Frontal cortex (tissue), 3 donors: ENCODE measurements at regions not wholly inside any gene's neighbourhood (a gene's known extent, or its start where the extent isn't known, plus 50 kb on each side); places are given as distances from the start of the nearest gene placed in this dataset.
"Not testable (repeated sequence)": the region's sequence is repeated elsewhere in the genome, so short reads cannot be mapped to it uniquely, and the experiment has no call there.

Source experiments
- DNase-seq, 2 donors: peaks; one replicate each; pipeline ENCODE4 v3.0.0; 2012; ENCODE audit warnings: low spot score in 2 of 2
- FAIRE-seq: peaks from 2 replicates; lab custom pipeline; 2012; peaks lifted over from hg19 to GRCh38; lab: Jason Lieb, UNC
- donor health status: control.
- donor health status: control.
- donor health status: control.

- DNase-seq = no peak
- no peak for FAIRE-seq
Observed at GRCh38 chr21:19148056-19148455, 744.5 kb upstream of the TMPRSS15 start.

DNA sequence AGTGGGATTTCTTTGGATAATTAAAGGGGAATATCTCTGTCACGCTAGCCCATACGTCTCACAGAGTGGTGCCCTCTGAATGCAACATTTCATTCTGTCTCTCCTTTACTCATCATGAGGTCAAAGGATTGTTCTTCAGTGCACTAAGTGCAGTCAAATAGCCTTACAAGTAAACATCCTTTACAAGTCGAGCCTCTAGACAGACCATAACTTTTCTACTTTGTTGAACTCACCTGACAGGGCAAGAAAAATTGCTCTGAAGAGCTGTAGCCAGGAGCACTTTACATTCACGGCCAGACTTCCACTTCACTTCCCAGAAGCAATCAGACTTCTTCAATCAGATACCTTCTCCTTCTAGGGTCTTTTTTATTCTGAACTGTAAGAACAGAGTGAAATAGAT lies 768.0 kb upstream of the TMPRSS15 start:
- no peak for FAIRE-seq

GRCh38 chr21:19181604-19182140 lies 778.1 kb upstream of the TMPRSS15 start:
- DNase-seq (no peak), FAIRE-seq (no peak)

More for the DNA sequence above, 768.0 kb upstream of the TMPRSS15 start:
- no peak for DNase-seq

- no peak for DNase-seq
- FAIRE-seq = no peak
Observed at GRCh38 chr21:19197950-19198349, 794.4 kb upstream of the TMPRSS15 start.

DNA sequence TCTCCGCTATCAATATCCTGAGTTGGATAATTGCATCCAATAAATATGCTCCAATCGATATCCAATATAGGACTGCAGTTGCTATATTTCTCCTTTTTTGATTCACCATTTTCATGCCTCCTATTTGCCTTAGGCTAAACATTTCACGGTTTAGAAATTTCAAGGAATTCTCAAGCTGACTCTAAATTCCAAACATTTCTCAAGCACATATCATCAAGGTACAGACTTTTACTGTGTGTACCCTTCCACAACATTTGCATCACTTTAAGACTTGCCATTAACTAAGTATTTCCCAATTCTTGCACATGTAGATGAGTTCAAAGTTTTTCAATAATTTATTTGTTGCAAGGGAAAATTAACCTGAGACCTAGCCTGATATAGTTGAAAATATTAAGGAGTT lies 795.2 kb upstream of the TMPRSS15 start:
- DNase-seq = no peak
- no peak for FAIRE-seq

GRCh38 chr21:19218163-19218562 lies 814.6 kb upstream of the TMPRSS15 start:
- FAIRE-seq (no peak), DNase-seq (no peak)

GRCh38 chr21:19224090-19224489 lies 820.5 kb upstream of the TMPRSS15 start:
- FAIRE-seq (no peak), DNase-seq (no peak)

- DNase-seq (no peak), FAIRE-seq (no peak)
Observed at GRCh38 chr21:19228226-19228625, 824.6 kb upstream of the TMPRSS15 start.

- not testable (repeated sequence) for DNase-seq, FAIRE-seq
Observed at GRCh38 chr21:19233841-19234240, 830.3 kb upstream of the TMPRSS15 start.

GRCh38 chr21:19236209-19236608 lies 832.6 kb upstream of the TMPRSS15 start:
- DNase-seq (no peak), FAIRE-seq (no peak)

DNA sequence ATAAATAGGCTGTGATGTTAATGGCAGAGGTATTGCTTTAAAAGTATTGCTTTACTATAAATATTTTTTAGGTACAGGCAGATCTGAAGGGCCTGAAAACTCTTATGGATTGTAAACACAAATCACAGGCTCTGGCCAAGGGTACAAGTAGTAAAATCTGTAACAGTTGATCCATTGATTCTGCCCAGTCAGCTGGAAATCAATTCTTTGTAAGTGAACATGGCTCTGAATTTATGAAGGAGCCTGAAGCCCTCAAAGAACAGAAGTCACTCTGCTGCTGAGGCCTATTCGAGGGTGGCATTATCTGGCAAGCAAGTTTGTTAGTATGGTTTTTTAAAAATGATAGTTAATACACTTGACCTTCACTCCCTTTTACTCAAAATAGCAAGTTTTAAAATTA lies 834.0 kb upstream of the TMPRSS15 start:
- FAIRE-seq = no peak

GRCh38 chr21:19239696-19240095 lies 836.1 kb upstream of the TMPRSS15 start:
- FAIRE-seq (peak; percentile 26), DNase-seq (no peak)

More for the DNA sequence above, 834.0 kb upstream of the TMPRSS15 start:
- DNase-seq = no peak

GRCh38 chr21:19244502-19245187 lies 841.1 kb upstream of the TMPRSS15 start:
- DNase-seq = no peak
- FAIRE-seq = no peak

- no peak for DNase-seq
- FAIRE-seq = no peak
Observed at GRCh38 chr21:19245188-19245580, 841.6 kb upstream of the TMPRSS15 start.

GRCh38 chr21:19246018-19246417 lies 842.4 kb upstream of the TMPRSS15 start:
- FAIRE-seq = no peak
- no peak for DNase-seq

DNA sequence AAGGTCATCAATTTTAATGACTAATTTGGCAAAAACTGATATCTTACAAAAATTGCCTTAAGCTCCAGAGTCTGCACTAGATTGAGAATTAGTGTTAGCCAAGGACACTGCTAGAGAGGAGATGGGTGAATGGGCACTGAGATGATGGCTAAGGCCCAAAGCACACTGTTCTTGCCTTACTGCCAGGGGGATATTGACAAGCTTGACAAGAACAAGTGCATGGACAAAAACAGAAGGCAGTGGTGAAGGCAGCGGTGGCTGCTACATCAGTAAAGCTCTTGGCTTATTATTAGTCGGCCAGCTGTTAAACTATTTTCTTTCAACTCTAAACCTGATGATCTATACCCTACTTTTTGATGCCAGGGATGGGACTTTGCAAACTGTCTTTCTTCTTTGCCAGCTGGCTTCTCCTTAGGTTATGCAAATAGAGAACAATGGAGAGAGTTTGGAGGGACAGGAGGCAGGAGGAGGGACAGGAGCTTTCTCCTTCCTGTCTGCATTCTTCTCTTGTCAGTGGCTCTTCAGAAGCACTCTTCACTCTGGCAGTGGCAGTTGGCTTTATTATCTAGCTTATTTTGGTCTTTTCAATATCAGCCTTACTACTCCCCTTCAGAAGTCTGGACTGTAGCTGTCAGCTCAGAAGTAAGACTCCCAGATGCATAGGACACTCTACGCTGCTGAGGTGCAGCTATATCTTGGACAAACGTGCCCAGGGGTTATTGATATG lies 853.5 kb upstream of the TMPRSS15 start:
- DNase-seq (no peak), FAIRE-seq (no peak)

DNA sequence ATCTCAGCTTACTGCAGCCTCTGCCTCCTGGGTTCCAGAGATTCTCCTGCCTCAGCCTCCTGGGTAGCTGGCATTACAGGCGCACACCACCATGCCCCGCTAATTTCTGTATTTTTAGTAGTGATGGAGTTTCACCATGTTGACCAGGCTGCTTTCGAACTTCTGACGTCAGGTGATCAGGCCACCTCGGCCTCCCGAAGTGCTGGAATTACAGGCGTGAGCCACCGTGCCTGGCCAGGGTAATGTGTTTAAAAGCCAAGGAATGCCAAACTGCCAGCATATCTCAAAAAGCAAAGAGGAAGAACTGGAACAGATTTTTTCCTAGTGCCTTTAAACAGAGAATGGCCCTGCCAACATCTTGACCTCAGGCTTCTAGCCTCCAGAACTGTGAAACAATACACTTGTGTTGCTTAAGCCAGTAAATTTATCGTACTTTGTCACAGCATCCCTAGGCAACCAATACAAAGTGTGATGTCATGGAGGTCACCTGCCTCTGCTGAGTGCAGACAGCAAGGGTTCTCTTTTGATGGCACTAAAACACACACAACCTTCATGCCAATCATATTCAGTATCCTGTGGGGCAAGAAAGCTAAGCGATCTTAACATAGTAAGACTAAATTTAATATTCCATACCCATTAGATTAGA lies 858.3 kb upstream of the TMPRSS15 start:
- FAIRE-seq (no peak), DNase-seq (no peak)

DNA sequence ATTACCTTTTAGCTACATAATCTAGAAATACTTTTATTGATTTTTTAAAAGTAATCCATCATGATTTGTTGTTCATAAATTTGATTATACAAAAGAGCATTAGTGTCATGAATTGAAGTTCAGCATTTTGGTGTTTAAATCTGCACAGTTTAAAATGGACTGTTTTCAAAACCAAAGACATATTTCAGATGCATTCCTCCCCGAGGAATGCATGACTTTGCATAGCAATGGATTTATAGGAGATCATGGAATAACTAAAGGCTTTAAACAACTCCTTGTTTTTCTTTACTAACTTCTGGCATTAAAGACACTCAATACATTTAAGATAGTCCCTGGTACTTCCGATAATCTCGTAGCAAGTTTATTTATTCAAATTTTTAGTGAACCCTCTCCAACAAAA lies 863.1 kb upstream of the TMPRSS15 start:
- FAIRE-seq (no peak), DNase-seq (no peak)

DNA sequence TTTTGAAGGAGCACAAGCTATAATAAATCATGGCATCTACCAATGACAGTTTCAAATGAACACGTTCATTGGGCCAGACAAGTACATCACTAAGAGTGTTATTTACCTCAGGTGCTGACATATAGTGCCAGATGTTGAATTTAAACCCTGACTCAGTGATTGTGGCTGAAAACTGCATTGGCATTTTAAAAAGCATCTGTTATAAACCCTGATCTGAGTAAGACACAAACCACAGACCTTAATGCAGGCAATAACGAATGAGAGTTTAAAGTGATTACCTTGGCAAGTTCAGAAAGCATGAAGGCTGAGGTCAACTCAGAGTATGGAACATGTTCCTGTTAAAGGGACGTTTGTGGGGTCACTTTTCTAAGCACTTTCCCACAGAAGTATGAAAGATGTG lies 865.1 kb upstream of the TMPRSS15 start:
- no peak for DNase-seq
- no peak for FAIRE-seq

DNA sequence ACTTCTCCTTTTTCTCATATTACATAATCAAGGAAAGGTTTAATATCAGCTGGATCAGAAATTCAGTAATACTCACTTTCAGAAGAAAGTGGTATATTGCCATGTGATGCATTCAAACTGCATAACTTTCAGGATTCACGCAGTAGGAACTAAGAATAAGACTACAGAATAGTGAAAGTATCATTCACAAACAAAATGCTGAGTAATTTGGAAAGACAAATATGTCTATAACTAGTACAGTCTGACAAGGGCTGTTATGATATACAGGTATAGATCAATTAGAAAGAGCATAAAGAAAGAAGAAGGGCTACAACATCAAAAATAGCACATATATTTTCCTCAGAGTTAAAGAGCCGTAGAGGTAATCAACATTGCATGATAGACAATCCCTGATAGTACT lies 871.5 kb upstream of the TMPRSS15 start:
- DNase-seq = no peak
- FAIRE-seq = no peak

GRCh38 chr21:19276665-19277064 lies 873.1 kb upstream of the TMPRSS15 start:
- DNase-seq (no peak), FAIRE-seq (no peak)
